Coronary artery (tissue), 2 donors: ENCODE measurements at regions not wholly inside any gene's neighbourhood (a gene's known extent, or its start where the extent isn't known, plus 50 kb on each side); places are given as distances from the start of the nearest gene placed in this dataset.
"Not testable (repeated sequence)": the region's sequence is repeated elsewhere in the genome, so short reads cannot be mapped to it uniquely, and the experiment has no call there.

Experiments
- DNase-seq: peaks from one replicate; pipeline ENCODE4 v3.0.0-alpha.2; 2017; ENCODE audit warnings: low spot score
- H3K27ac ChIP-seq, 2 donors: fragments of 200-600 bp; sonication (generic); one replicate each; pipeline ENCODE4 v1.5.1; 2016 to 2019
- H3K4me3 ChIP-seq: fragments of 200-600 bp; sonication (generic); 2 replicates; pipeline ENCODE4 v1.5.1; 2016; ENCODE audit warnings: mild to moderate bottlenecking, moderate library complexity
- CTCF ChIP-seq: fragments of 200-600 bp; sonication (generic); IDR thresholded peaks from one replicate; pipeline ENCODE4 v1.5.1; 2019; ENCODE audit warnings: antibody characterized with exemption

DNA sequence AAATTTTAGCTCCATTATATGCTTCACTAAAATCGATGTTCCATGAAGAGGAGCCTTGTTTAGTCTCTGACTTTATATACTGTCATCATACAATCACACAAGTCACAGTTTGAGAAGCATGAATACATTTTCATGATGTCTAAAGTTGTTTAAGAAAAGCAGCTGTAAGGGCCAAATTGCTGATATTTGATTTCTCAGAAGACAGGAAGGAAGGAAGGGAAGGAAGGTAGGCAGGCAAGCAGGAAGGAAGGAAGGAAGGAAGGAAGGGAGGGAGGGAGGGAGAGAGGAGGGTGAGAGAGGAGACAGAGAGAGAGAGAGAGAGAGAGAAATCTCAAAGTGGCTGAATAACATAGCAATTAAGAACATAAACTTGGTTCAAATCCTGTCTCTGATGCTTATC is 153.7 kb downstream of the RTL9 start:
- no peak overlapping the region for H3K27ac ChIP-seq
- no peak for DNase-seq
- TF ChIP-seq CTCF, result no peak
- H3K4me3 ChIP-seq, result no peak overlapping the region

GRCh38 chrX:110514509-110514908 is 155.9 kb downstream of the RTL9 start:
- H3K27ac ChIP-seq, result no peak overlapping the region
- TF ChIP-seq CTCF, result no peak

DNA sequence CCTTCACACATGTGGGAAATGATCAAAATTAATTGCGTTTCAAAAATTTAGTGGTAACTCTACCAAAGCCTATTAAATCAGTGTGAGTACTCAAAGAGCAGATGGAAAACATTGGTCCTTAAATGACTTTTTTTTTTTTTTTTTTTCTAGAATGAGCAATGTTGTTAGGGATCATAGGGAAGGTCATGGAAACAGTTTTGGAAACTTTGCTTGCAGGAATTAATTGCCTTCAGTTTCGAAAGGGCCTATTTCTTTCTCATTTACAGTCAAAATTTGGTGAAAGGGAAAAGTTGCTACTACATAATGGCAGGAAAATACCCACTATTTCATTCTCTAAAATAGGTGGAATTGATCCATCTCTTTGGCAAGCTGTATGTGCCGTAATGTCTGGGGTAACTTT is 160.9 kb downstream of the RTL9 start:
- no peak overlapping the region for H3K4me3 ChIP-seq
- H3K27ac ChIP-seq, result no peak overlapping the region
- no peak for TF ChIP-seq CTCF
- no peak for DNase-seq

More at GRCh38 chrX:110514509-110514908, 155.9 kb downstream of the RTL9 start:
- H3K4me3 ChIP-seq, result no peak overlapping the region
- no peak for DNase-seq

GRCh38 chrX:110519906-110520452 is 161.3 kb downstream of the RTL9 start:
- no peak for DNase-seq
- no peak overlapping the region for H3K4me3 ChIP-seq
- no peak for TF ChIP-seq CTCF
- no peak overlapping the region for H3K27ac ChIP-seq

- not testable (repeated sequence) for H3K4me3 ChIP-seq, H3K27ac ChIP-seq, DNase-seq
These were observed 162.0 kb downstream of the RTL9 start for GRCh38 chrX:110520652-110521051.

DNA sequence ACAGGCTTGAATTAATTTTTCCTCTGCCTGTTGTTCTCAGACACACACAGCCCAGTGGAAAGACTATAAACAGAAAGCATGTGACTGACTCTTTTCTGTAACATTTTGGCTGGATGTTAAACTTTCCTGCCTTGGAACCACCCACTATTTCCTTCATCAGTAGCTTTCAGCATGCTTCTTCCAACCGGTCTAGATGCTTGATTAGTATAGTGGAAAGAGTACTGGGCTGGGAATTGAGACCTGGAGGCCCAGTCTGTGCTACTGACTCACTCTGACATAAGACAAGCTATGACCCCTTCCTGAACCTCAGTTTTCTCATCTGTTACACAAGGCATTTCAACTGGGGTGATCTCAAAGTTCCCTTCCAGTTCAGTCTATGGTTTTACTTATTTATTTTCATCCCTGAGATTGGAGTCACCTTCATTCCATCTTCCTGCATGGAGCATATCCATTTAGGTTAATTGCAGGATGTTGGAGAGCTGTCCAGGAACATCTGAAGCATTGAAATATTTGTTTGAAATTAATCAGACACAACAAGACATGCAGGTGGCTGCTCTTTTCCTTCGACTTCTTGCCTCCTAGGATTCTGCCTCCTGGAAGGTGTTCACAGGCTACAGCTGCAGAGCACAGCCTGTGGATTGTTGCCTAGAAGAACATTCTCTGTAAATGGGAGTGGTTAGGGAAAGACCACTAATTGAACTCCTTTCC is 173.4 kb downstream of the RTL9 start:
- DNase-seq, result no peak
- no peak overlapping the region for H3K4me3 ChIP-seq
- H3K27ac ChIP-seq, result no peak overlapping the region
- no peak for TF ChIP-seq CTCF

DNA sequence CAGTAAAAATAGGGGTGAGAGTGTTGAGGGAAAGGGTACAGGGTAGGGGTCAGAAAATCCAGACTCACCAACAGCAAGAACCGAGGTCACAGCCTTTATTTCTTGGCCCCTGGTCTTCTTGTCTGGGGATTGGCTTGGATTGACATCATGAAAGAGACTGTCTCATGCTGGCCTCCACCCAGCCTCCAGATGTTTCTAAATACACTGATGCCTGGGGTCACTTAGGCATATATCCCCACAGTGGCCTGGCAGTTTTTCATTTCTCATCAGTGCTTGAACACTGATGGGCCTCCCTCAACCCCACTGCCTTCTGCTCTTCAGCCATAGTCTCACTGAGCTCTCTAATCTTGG is 173.9 kb downstream of the RTL9 start:
- no peak for DNase-seq
- Histone ChIP-seq H3K4me3 (no peak overlapping the region), H3K27ac (no peak overlapping the region)
- TF ChIP-seq CTCF, result no peak
